ENCODE measurements at regions not wholly inside any gene's neighbourhood (a gene's known extent, or its start where the extent isn't known, plus 50 kb on each side); places are given as distances from the start of the nearest gene placed in this dataset.

- no peak for DNase-seq
These were observed 634.3 kb upstream of the FANCL start for GRCh38 chr2:58875436-58875835.

- no peak for DNase-seq
These were observed 630.5 kb upstream of the FANCL start for GRCh38 chr2:58871469-58872142.

GRCh38 chr2:58870704-58871103 lies 629.6 kb upstream of the FANCL start:
- DNase-seq, result no peak

- DNase-seq, result no peak
These were observed 625.8 kb upstream of the FANCL start for GRCh38 chr2:58866946-58867345.

GRCh38 chr2:58866527-58866926 lies 625.4 kb upstream of the FANCL start:
- DNase-seq, result no peak

GRCh38 chr2:58866040-58866439 lies 624.9 kb upstream of the FANCL start:
- no peak for DNase-seq

- DNase-seq, result no peak
These were observed 624.3 kb upstream of the FANCL start for GRCh38 chr2:58865436-58865835.

GRCh38 chr2:58862244-58862643 lies 621.1 kb upstream of the FANCL start:
- no peak for DNase-seq

- DNase-seq, result no peak
These were observed 619.5 kb upstream of the FANCL start for GRCh38 chr2:58860586-58860985.

- no peak for DNase-seq
These were observed 615.0 kb upstream of the FANCL start for GRCh38 chr2:58856100-58856499.

GRCh38 chr2:58853420-58853819 lies 612.3 kb upstream of the FANCL start:
- no peak for DNase-seq

- no peak for DNase-seq
These were observed 611.8 kb upstream of the FANCL start for GRCh38 chr2:58852905-58853304.

- no peak for DNase-seq
These were observed 611.1 kb upstream of the FANCL start for GRCh38 chr2:58852243-58852642.

- DNase-seq, result no peak
These were observed 610.5 kb upstream of the FANCL start for GRCh38 chr2:58851598-58851997.

- DNase-seq, result no peak
These were observed 603.9 kb upstream of the FANCL start for GRCh38 chr2:58845011-58845410.

- no peak for DNase-seq
These were observed 601.5 kb upstream of the FANCL start for GRCh38 chr2:58842501-58843155.

GRCh38 chr2:58834404-58834803 lies 593.3 kb upstream of the FANCL start:
- no peak for DNase-seq

- no peak for DNase-seq
These were observed 585.7 kb upstream of the FANCL start for GRCh38 chr2:58826795-58827194.

- no peak for DNase-seq
These were observed 571.7 kb upstream of the FANCL start for GRCh38 chr2:58812771-58813344.

- DNase-seq, result no peak
These were observed 564.0 kb upstream of the FANCL start for GRCh38 chr2:58805126-58805525.

- no peak for DNase-seq
These were observed 562.1 kb upstream of the FANCL start for GRCh38 chr2:58803192-58803591.

GRCh38 chr2:58800881-58801280 lies 559.8 kb upstream of the FANCL start:
- DNase-seq, result no peak

- no peak for DNase-seq
These were observed 557.6 kb upstream of the FANCL start for GRCh38 chr2:58798676-58799208.

GRCh38 chr2:58796239-58796910 lies 555.2 kb upstream of the FANCL start:
- no peak for DNase-seq

All from activated T-cell treated with anti-CD3 and anti-CD28 coated beads for 4 hours (primary cell).